ENCODE measurements at regions not wholly inside any gene's neighbourhood (a gene's known extent, or its start where the extent isn't known, plus 50 kb on each side); places are given as distances from the start of the nearest gene placed in this dataset.

- no peak overlapping the region for H3K27ac ChIP-seq
- TF ChIP-seq CTCF (conservative IDR thresholded peaks at IDR 0.05) = no peak
These were observed 408.4 kb downstream of the ETV1 start for GRCh38 chr7:13581097-13581496.

GRCh38 chr7:13593854-13594253 is 395.6 kb downstream of the ETV1 start:
- no peak for TF ChIP-seq CTCF (conservative IDR thresholded peaks at IDR 0.05)
- no peak overlapping the region for H3K27ac ChIP-seq

- H3K27ac ChIP-seq = no peak overlapping the region
- TF ChIP-seq CTCF (conservative IDR thresholded peaks at IDR 0.05) = no peak
These were observed 387.4 kb downstream of the ETV1 start for GRCh38 chr7:13602036-13602435.

- no peak overlapping the region for H3K27ac ChIP-seq
- TF ChIP-seq CTCF (conservative IDR thresholded peaks at IDR 0.05) = no peak
These were observed 386.4 kb downstream of the ETV1 start for GRCh38 chr7:13603016-13603415.

GRCh38 chr7:13603661-13604060 is 385.8 kb downstream of the ETV1 start:
- no peak for TF ChIP-seq CTCF (conservative IDR thresholded peaks at IDR 0.05)
- no peak overlapping the region for H3K27ac ChIP-seq

GRCh38 chr7:13604178-13604577 is 385.3 kb downstream of the ETV1 start:
- H3K27ac ChIP-seq = no peak overlapping the region
- TF ChIP-seq CTCF (conservative IDR thresholded peaks at IDR 0.05) = no peak

GRCh38 chr7:13610372-13610771 is 379.1 kb downstream of the ETV1 start:
- H3K27ac ChIP-seq = no peak overlapping the region
- no peak for TF ChIP-seq CTCF (conservative IDR thresholded peaks at IDR 0.05)

- TF ChIP-seq CTCF (conservative IDR thresholded peaks at IDR 0.05) = no peak
These were observed 373.8 kb downstream of the ETV1 start for GRCh38 chr7:13615679-13616078.

More at GRCh38 chr7:13615679-13616078, 373.8 kb downstream of the ETV1 start:
- no peak overlapping the region for H3K27ac ChIP-seq

All from VCaP (cell line).